Neural cell (in vitro differentiated cells): ENCODE measurements at regions not wholly inside any gene's neighbourhood (a gene's known extent, or its start where the extent isn't known, plus 50 kb on each side); places are given as distances from the start of the nearest gene placed in this dataset.

Source experiments
- EP300 ChIP-seq: fragments of 450-650 bp; conservative IDR thresholded peaks from 2 replicates; pipeline ENCODE4 v1.6.1; 2014; ENCODE audit warnings: antibody characterized with exemption, mild to moderate bottlenecking, moderate library complexity; ENCODE audit not compliant: poor library complexity, severe bottlenecking
- EZH2 ChIP-seq: fragments of 200-600, 300-800 bp; shearing (Covaris generic), sonication (generic); IDR thresholded peaks from 2 replicates; pipeline ENCODE4 v1.6.1; 2014; ENCODE audit warnings: antibody characterized with exemption, low read length, borderline replicate concordance, mild to moderate bottlenecking; ENCODE audit not compliant: insufficient read depth, poor library complexity, severe bottlenecking
- MXI1 ChIP-seq: fragments of 450-650 bp; conservative IDR thresholded peaks from 2 replicates; pipeline ENCODE4 v1.6.1; 2014; ENCODE audit warnings: antibody characterized with exemption, mild to moderate bottlenecking; ENCODE audit not compliant: poor library complexity, severe bottlenecking
- POLR2AphosphoS5 ChIP-seq: IDR thresholded peaks from 2 replicates; pipeline ENCODE4 v1.6.1; 2012
- RAD21 ChIP-seq: fragments of 450-650 bp; conservative IDR thresholded peaks from 2 replicates; pipeline ENCODE4 v1.6.1; 2014; ENCODE audit warnings: antibody characterized with exemption, mild to moderate bottlenecking, moderate library complexity
- TAF1 ChIP-seq: IDR thresholded peaks from 2 replicates; pipeline ENCODE4 v1.6.1; 2012; ENCODE audit warnings: low read depth
- TF ChIP-seq, protein P1 (sequence below): fragments of 450-650 bp; IDR thresholded peaks from 2 replicates; pipeline ENCODE4 v1.5.1; 2014; ENCODE audit warnings: antibody characterized with exemption, mild to moderate bottlenecking, moderate library complexity; ENCODE audit not compliant: poor library complexity, severe bottlenecking
- TF ChIP-seq, protein P2 (sequence below): IDR thresholded peaks from 2 replicates; pipeline ENCODE4 v1.6.1; 2012; ENCODE audit warnings: borderline replicate concordance

DNA sequence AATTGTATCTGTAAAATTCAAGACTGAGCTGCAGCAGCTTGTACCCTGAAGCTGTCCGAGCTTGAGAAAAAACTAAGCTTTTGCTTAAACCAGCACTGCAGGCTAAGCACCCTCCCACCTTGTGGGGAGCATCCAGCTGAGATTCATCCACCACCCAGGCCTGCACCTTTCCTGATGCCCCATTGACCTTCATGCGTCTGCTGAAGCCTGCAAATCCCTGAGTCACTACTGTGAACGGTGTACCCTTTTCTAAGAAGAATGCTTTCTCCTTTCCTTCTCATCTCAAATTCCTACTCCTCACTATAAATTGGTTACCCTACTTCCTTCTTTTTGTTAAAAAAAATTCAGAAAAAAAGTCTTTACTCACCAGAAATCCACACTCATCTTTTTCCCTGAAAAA is 90.9 kb upstream of the RGS18 start:
- TF ChIP-seq POLR2AphosphoS5 (no peak), RAD21 (no peak), EZH2 (no peak), EP300 (no peak), TAF1 (no peak), MXI1 (no peak)
- TF ChIP-seq, protein P1, sequence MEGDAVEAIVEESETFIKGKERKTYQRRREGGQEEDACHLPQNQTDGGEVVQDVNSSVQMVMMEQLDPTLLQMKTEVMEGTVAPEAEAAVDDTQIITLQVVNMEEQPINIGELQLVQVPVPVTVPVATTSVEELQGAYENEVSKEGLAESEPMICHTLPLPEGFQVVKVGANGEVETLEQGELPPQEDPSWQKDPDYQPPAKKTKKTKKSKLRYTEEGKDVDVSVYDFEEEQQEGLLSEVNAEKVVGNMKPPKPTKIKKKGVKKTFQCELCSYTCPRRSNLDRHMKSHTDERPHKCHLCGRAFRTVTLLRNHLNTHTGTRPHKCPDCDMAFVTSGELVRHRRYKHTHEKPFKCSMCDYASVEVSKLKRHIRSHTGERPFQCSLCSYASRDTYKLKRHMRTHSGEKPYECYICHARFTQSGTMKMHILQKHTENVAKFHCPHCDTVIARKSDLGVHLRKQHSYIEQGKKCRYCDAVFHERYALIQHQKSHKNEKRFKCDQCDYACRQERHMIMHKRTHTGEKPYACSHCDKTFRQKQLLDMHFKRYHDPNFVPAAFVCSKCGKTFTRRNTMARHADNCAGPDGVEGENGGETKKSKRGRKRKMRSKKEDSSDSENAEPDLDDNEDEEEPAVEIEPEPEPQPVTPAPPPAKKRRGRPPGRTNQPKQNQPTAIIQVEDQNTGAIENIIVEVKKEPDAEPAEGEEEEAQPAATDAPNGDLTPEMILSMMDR: no peak
- TF ChIP-seq, protein P2, sequence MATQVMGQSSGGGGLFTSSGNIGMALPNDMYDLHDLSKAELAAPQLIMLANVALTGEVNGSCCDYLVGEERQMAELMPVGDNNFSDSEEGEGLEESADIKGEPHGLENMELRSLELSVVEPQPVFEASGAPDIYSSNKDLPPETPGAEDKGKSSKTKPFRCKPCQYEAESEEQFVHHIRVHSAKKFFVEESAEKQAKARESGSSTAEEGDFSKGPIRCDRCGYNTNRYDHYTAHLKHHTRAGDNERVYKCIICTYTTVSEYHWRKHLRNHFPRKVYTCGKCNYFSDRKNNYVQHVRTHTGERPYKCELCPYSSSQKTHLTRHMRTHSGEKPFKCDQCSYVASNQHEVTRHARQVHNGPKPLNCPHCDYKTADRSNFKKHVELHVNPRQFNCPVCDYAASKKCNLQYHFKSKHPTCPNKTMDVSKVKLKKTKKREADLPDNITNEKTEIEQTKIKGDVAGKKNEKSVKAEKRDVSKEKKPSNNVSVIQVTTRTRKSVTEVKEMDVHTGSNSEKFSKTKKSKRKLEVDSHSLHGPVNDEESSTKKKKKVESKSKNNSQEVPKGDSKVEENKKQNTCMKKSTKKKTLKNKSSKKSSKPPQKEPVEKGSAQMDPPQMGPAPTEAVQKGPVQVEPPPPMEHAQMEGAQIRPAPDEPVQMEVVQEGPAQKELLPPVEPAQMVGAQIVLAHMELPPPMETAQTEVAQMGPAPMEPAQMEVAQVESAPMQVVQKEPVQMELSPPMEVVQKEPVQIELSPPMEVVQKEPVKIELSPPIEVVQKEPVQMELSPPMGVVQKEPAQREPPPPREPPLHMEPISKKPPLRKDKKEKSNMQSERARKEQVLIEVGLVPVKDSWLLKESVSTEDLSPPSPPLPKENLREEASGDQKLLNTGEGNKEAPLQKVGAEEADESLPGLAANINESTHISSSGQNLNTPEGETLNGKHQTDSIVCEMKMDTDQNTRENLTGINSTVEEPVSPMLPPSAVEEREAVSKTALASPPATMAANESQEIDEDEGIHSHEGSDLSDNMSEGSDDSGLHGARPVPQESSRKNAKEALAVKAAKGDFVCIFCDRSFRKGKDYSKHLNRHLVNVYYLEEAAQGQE: no peak
